Cardiac muscle cell (in vitro differentiated cells and primary cell): ENCODE measurements at regions not wholly inside any gene's neighbourhood (a gene's known extent, or its start where the extent isn't known, plus 50 kb on each side); places are given as distances from the start of the nearest gene placed in this dataset.
"Not testable (repeated sequence)": the region's sequence is repeated elsewhere in the genome, so short reads cannot be mapped to it uniquely, and the experiment has no call there.

Experiments used
- DNase-seq, 2 donors: peaks; one replicate each; pipeline versions ENCODE4 v3.0.0 to v3.0.0-alpha.2; 2010 to 2017; ENCODE audit warnings: low read depth in 1 of 2, low spot score in 1 of 2
- H3K27ac ChIP-seq: fragments of 200-600 bp; sonication (generic); 2 replicates; pipeline ENCODE4 v1.5.1; 2016
- H3K27me3 ChIP-seq: fragments of 200-600 bp; sonication (generic); 2 replicates; pipeline ENCODE4 v1.6.0; 2016; ENCODE audit warnings: control low read depth
- H3K36me3 ChIP-seq: fragments of 200-600 bp; sonication (generic); 2 replicates; pipeline ENCODE4 v1.5.1; 2016; ENCODE audit warnings: control low read depth
- H3K4me1 ChIP-seq: fragments of 200-600 bp; sonication (generic); 2 replicates; pipeline ENCODE4 v1.8.1; 2017; ENCODE audit warnings: low read depth, mild to moderate bottlenecking, mixed run types
- H3K4me3 ChIP-seq: fragments of 200-600 bp; sonication (generic); 2 replicates; pipeline ENCODE4 v1.5.1; 2016; ENCODE audit warnings: mild to moderate bottlenecking
- H3K9me3 ChIP-seq: fragments of 200-600 bp; sonication (generic); 2 replicates; pipeline ENCODE4 v1.5.1; 2017; ENCODE audit warnings: low read depth, mild to moderate bottlenecking, control low read depth
- CTCF ChIP-seq: IDR thresholded peaks from 2 replicates; pipeline ENCODE4 v1.5.1; 2012; ENCODE audit warnings: low read depth, mild to moderate bottlenecking, low read length

- Histone ChIP-seq H3K27me3 (no peaks in the 10 kb centered on the region), H3K4me3 (no peak overlapping the region), H3K4me1 (no peaks in the 10 kb centered on the region), H3K27ac (no peak overlapping the region), H3K9me3 (no peaks in the 10 kb centered on the region), H3K36me3 (no peaks in the 10 kb centered on the region)
- TF ChIP-seq CTCF: no peak
- DNase-seq: no peak
Observed at GRCh38 chr17:83190004-83190385, 110.6 kb downstream of the METRNL start.

- TF ChIP-seq CTCF: no peak
- no peaks in the 10 kb centered on the region for H3K27me3 ChIP-seq
- no peaks in the 10 kb centered on the region for H3K9me3 ChIP-seq
- no peak overlapping the region for H3K4me3 ChIP-seq
- no peaks in the 10 kb centered on the region for H3K4me1 ChIP-seq
- H3K27ac ChIP-seq: no peak overlapping the region
- H3K36me3 ChIP-seq: no peaks in the 10 kb centered on the region
- DNase-seq: no peak
Observed at GRCh38 chr17:83190601-83191387, 111.4 kb downstream of the METRNL start.

- Histone ChIP-seq H3K4me3 (no peak overlapping the region), H3K9me3 (no peaks in the 10 kb centered on the region), H3K36me3 (no peaks in the 10 kb centered on the region), H3K27me3 (no peaks in the 10 kb centered on the region), H3K4me1 (no peaks in the 10 kb centered on the region), H3K27ac (no peak overlapping the region)
- TF ChIP-seq CTCF: no peak
- DNase-seq: no peak
Observed at GRCh38 chr17:83191388-83192160, 112.2 kb downstream of the METRNL start.

DNA sequence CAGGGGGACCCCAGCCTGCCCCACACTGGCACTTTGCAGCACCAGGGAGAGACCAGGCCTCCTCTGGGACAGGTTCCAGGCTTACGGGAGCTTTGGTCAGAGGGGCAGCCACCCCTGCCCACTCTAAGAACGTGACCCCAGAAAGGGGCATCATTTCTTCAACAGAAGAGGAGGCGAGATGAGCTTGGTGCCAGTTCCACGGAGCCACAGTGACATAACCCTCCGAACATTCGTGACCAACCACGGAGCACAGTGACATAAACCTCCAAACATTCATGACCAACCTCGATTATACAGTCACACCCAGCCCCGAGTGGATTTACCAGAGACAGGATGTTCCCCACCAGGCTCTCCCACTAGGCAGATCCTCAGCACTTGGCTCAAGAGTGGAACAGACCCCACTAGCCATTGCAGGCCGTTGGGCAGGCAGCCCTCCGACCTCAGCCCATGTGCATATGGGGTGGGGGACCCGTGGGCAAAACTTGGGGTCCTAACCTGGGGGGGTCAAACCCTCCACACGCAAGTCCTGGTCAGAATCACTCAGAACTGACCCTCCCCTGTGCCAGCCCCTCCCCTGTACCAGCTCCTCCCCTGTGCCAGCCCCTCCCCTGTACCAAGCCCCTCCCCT, 112.9 kb downstream of the METRNL start:
- H3K27me3 ChIP-seq: no peaks in the 10 kb centered on the region
- no peak for TF ChIP-seq CTCF
- no peaks in the 10 kb centered on the region for H3K36me3 ChIP-seq
- H3K27ac ChIP-seq: no peak overlapping the region
- no peaks in the 10 kb centered on the region for H3K9me3 ChIP-seq
- DNase-seq: no peak
- no peaks in the 10 kb centered on the region for H3K4me1 ChIP-seq
- no peak overlapping the region for H3K4me3 ChIP-seq

GRCh38 chr17:83192789-83193335, 113.5 kb downstream of the METRNL start:
- not testable (repeated sequence) for H3K9me3 ChIP-seq, H3K36me3 ChIP-seq, H3K4me3 ChIP-seq, H3K4me1 ChIP-seq, DNase-seq, H3K27ac ChIP-seq, H3K27me3 ChIP-seq
